ENCODE measurements at regions not wholly inside any gene's neighbourhood (a gene's known extent, or its start where the extent isn't known, plus 50 kb on each side); places are given as distances from the start of the nearest gene placed in this dataset.

GRCh38 chr15:93158097-93158900 lies 69.3 kb upstream of the RGMA start:
- Histone ChIP-seq H3K9me3 (ENCODE audit: severe bottlenecking) (peaks cover 3% of the 10 kb centered on the region), H3K27ac (no peak overlapping the region), H3K36me3 (no peaks in the 10 kb centered on the region), H3K4me3 (ENCODE audit: low read depth, low read length) (no peak overlapping the region), H3K27me3 (ENCODE audit: insufficient read depth, low read depth, severe bottlenecking) (peaks cover 87% of the 10 kb centered on the region)
- no peak for DNase-seq
- no peak for TF ChIP-seq CTCF (IDR thresholded peaks at IDR 0.05; ENCODE audit: low read depth, low read length)

GRCh38 chr15:93154666-93155065 lies 65.7 kb upstream of the RGMA start:
- no peaks in the 10 kb centered on the region for H3K36me3 ChIP-seq
- peaks cover 79% of the 10 kb centered on the region for H3K27me3 ChIP-seq (ENCODE audit: insufficient read depth, low read depth, severe bottlenecking)
- H3K9me3 ChIP-seq (ENCODE audit: severe bottlenecking), result peaks cover 3% of the 10 kb centered on the region
- TF ChIP-seq CTCF (IDR thresholded peaks at IDR 0.05; ENCODE audit: low read depth, low read length), result no peak
- DNase-seq, result no peak
- H3K4me3 ChIP-seq (ENCODE audit: low read depth, low read length), result no peak overlapping the region
- H3K27ac ChIP-seq, result no peak overlapping the region

- DNase-seq, result no peak
- H3K9me3 ChIP-seq (ENCODE audit: severe bottlenecking), result peaks cover 3% of the 10 kb centered on the region
- peaks cover 81% of the 10 kb centered on the region for H3K27me3 ChIP-seq (ENCODE audit: insufficient read depth, low read depth, severe bottlenecking)
- no peaks in the 10 kb centered on the region for H3K36me3 ChIP-seq
- no peak for TF ChIP-seq CTCF (IDR thresholded peaks at IDR 0.05; ENCODE audit: low read depth, low read length)
- no peak overlapping the region for H3K27ac ChIP-seq
- no peak overlapping the region for H3K4me3 ChIP-seq (ENCODE audit: low read depth, low read length)
Measured at GRCh38 chr15:93152951-93153350, 63.9 kb upstream of the RGMA start.

GRCh38 chr15:93152360-93152759 lies 63.3 kb upstream of the RGMA start:
- Histone ChIP-seq H3K4me3 (ENCODE audit: low read depth, low read length) (no peak overlapping the region), H3K27ac (no peak overlapping the region), H3K9me3 (ENCODE audit: severe bottlenecking) (peaks cover 3% of the 10 kb centered on the region), H3K27me3 (ENCODE audit: insufficient read depth, low read depth, severe bottlenecking) (peaks cover 81% of the 10 kb centered on the region), H3K36me3 (no peaks in the 10 kb centered on the region)
- no peak for TF ChIP-seq CTCF (IDR thresholded peaks at IDR 0.05; ENCODE audit: low read depth, low read length)
- DNase-seq, result no peak

GRCh38 chr15:93150910-93151881 lies 62.2 kb upstream of the RGMA start:
- no peak for TF ChIP-seq CTCF (IDR thresholded peaks at IDR 0.05; ENCODE audit: low read depth, low read length)
- no peaks in the 10 kb centered on the region for H3K9me3 ChIP-seq (ENCODE audit: severe bottlenecking)
- H3K4me3 ChIP-seq (ENCODE audit: low read depth, low read length), result no peak overlapping the region
- no peak overlapping the region for H3K27ac ChIP-seq
- peaks cover 80% of the 10 kb centered on the region for H3K27me3 ChIP-seq (ENCODE audit: insufficient read depth, low read depth, severe bottlenecking)
- DNase-seq, result no peak
- H3K36me3 ChIP-seq, result no peaks in the 10 kb centered on the region
